K562 (cell line): ENCODE measurements at regions not wholly inside any gene's neighbourhood (a gene's known extent, or its start where the extent isn't known, plus 50 kb on each side); places are given as distances from the start of the nearest gene placed in this dataset.

Experiments used
- ATAC-seq: fragments of 200-7000 bp; cut with Tn5 transposase; 3 replicates; pipeline ENCODE4 v1.9.1; 2020; ENCODE audit warnings: moderate library complexity
- BruUV-seq: library from RNA; stranded (reverse); fragments of 400-500 nt; replicated peaks from 2 replicates; lab custom pipeline; 2021; lab: Mats Ljungman, UMichigan
- CTCF ChIA-PET: fragments of 300-600 bp; formaldehyde crosslinking; extraction: SDS; loops from one replicate; lab custom pipeline; 2021; ENCODE audit warnings: low intra/inter-chr PET ratio; lab: Yijun Ruan, JAX
- POLR2A ChIA-PET: fragments of 300-600, 350-650 bp; sonication (Branson Sonifier 250); formaldehyde crosslinking; extraction: SDS; loops from one replicate; lab custom pipeline; 2021; ENCODE audit warnings: antibody characterized with exemption, inconsistent platforms; lab: Yijun Ruan, JAX
- DNase-seq, 4 experiments: peaks; one replicate each; pipeline versions ENCODE4 v3.0.0 to v3.0.0-alpha.2; 2011 to 2018; ENCODE audit warnings: low spot score in 3 of 4, mixed read lengths in 3 of 4; ENCODE audit errors: extremely low read depth in 1 of 4
- FAIRE-seq: peaks from 2 replicates; lab custom pipeline; 2011; peaks lifted over from hg19 to GRCh38; lab: Jason Lieb, UNC
- H2AFZ ChIP-seq: 2 replicates; pipeline ENCODE4 v1.6.0; 2011; ENCODE audit warnings: low read depth, low read length, control low read depth, inconsistent platforms
- H3K27ac ChIP-seq: fragments of 200-600 bp; 3 replicates; pipeline ENCODE4 v1.8.0; 2011; ENCODE audit warnings: low read depth, mild to moderate bottlenecking, control low read depth, inconsistent platforms, low read length, moderate library complexity, mixed read lengths; ENCODE audit errors: extremely low read depth
- H3K27me3 ChIP-seq, 2 experiments: fragments of 300-600 bp in 1 of 2; 2 replicates in 1 of 2; 3 replicates in 1 of 2; pipeline versions ENCODE4 v1.6.0 to v1.8.0; 2011; ENCODE audit warnings: inconsistent platforms in 2 of 2, low read length in 2 of 2, mild to moderate bottlenecking in 1 of 2, mixed read lengths in 1 of 2, moderate library complexity in 1 of 2; ENCODE audit not compliant: control insufficient read depth in 2 of 2, insufficient read depth in 2 of 2
- H3K36me3 ChIP-seq: fragments of 300-600 bp; 3 replicates; pipeline ENCODE4 v1.8.0; 2011; ENCODE audit warnings: mild to moderate bottlenecking, low read length, inconsistent platforms; ENCODE audit not compliant: control insufficient read depth, insufficient read depth
- H3K4me1 ChIP-seq, 2 experiments: fragments of 200-600 bp in 1 of 2; replicated peaks in 1 of 2; 2 replicates in 1 of 2; 3 replicates in 1 of 2; pipeline versions ENCODE4 v1.5.1 to v1.8.0; 2011; ENCODE audit warnings: inconsistent platforms in 2 of 2, low read length in 2 of 2, mild to moderate bottlenecking in 1 of 2, mixed read lengths in 1 of 2, moderate library complexity in 1 of 2; ENCODE audit not compliant: control insufficient read depth in 2 of 2, insufficient read depth in 2 of 2
- H3K4me2 ChIP-seq: 2 replicates; pipeline ENCODE4 v1.6.1; 2011; ENCODE audit warnings: low read length, control low read depth, inconsistent platforms, mixed read lengths; ENCODE audit not compliant: insufficient read depth
- H3K4me3 ChIP-seq: fragments of 200-600 bp; sonication (generic), shearing (Covaris generic); 2 replicates; pipeline ENCODE4 v1.5.1; 2016; ENCODE audit warnings: control low read depth, inconsistent platforms
- H3K79me2 ChIP-seq: fragments of 200-600 bp; 3 replicates; pipeline ENCODE4 v1.8.0; 2011; ENCODE audit warnings: low read length, inconsistent platforms; ENCODE audit not compliant: control insufficient read depth, insufficient read depth
- H3K9ac ChIP-seq, 2 experiments: 2 replicates each; pipeline versions ENCODE4 v1.6.0 to v1.6.1; 2011; ENCODE audit warnings: low read depth in 2 of 2, low read length in 2 of 2, control low read depth in 1 of 2, inconsistent platforms in 1 of 2, mild to moderate bottlenecking in 1 of 2, mixed read lengths in 1 of 2; ENCODE audit not compliant: insufficient read depth in 1 of 2
- H3K9me1 ChIP-seq: one replicate; pipeline ENCODE4 v1.6.0; 2011; ENCODE audit warnings: inconsistent platforms, mild to moderate bottlenecking, low read length, moderate library complexity; ENCODE audit not compliant: control insufficient read depth, insufficient read depth
- H3K9me3 ChIP-seq: replicated peaks from 2 replicates; pipeline ENCODE4 v1.5.1; 2011; ENCODE audit warnings: low read depth, low read length, inconsistent platforms; ENCODE audit not compliant: control insufficient read depth, insufficient read depth
- H4K20me1 ChIP-seq: replicated peaks from 2 replicates; pipeline ENCODE4 v1.6.1; 2011; ENCODE audit warnings: low read length, inconsistent platforms, mixed read lengths; ENCODE audit not compliant: control insufficient read depth, insufficient read depth
- BCOR ChIP-seq: fragments of 450-650 bp; IDR thresholded peaks from 2 replicates; pipeline ENCODE4 v1.6.1; 2016
- CBFA2T3 ChIP-seq: fragments of 450-650 bp; IDR thresholded peaks from 2 replicates; pipeline ENCODE4 v1.6.1; 2017
- CCNT2 ChIP-seq: IDR thresholded peaks from 2 replicates; pipeline ENCODE4 v1.6.1; 2011; ENCODE audit warnings: borderline replicate concordance, low read depth, mild to moderate bottlenecking, moderate library complexity, mixed read lengths, low read length; ENCODE audit not compliant: insufficient read length; ENCODE audit errors: extremely low read depth
- ZNF121 ChIP-seq: sonication (generic); formaldehyde crosslinking; conservative IDR thresholded peaks from 2 replicates; pipeline ENCODE4 v1.8.0; 2022; ENCODE audit warnings: missing genetic modification reagents
- WGBS: fragments of 100-300 bp; shearing (Covaris generic); methylation state at CpG from one replicate; pipeline ENCODE4 v1.1.6; 2016; ENCODE audit warnings: low coverage, mixed read lengths; ENCODE audit not compliant: insufficient coverage; ENCODE audit errors: missing lambda C conversion rate; 5-methylcytosine and 5-hydroxymethylcytosine counted together
- in situ Hi-C: fragments of 300-500 bp; cut with MboI; formaldehyde crosslinking; loops from 4 replicates; pipeline ENCODE4 v1.15.0; 2018; ENCODE audit warnings: inconsistent platforms, mixed read lengths
- intact Hi-C: fragments of 100-400 bp; cut with micrococcal nuclease; formaldehyde crosslinking; loops from 2 replicates; pipeline ENCODE4 v1.14.2; 2022
- TF ChIP-seq, protein P1 (sequence below): fragments of 250-450 bp; sonication (Bioruptor Pico); IDR thresholded peaks from 2 replicates; pipeline ENCODE4 v1.8.0; 2021; ENCODE audit warnings: borderline replicate concordance, mild to moderate bottlenecking, moderate library complexity; ENCODE audit not compliant: poor library complexity, severe bottlenecking

DNA sequence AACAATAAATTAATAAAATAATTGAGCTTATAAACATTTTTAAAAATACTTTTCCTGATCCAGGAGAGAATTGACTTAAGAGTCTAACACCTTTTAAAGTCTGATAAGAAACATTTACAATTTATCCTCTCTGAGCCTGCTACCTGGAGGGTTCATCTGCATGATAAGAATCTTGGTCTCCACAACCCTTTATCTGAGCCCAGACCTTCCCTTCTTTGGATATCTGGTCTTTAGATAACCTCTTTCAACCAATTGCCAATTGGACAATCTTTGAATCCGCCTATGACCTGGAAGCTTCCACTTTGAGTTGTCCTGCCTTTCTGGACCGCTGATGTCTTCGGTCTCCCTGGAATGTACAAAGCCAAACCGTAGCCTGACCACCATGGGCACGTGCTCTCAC, 1393.3 kb upstream of the TMEM132C start:
- Histone ChIP-seq H3K4me3 (no peak overlapping the region), H2AFZ (peak overlapping the region; percentile 93), H3K4me2 (no peak overlapping the region), H3K9me3 (peaks cover 3% of the 10 kb centered on the region), H3K36me3 (no peaks in the 10 kb centered on the region), H3K9ac (no peak overlapping the region), H3K27me3 (no peaks in the 10 kb centered on the region), H3K27ac (no peak overlapping the region), H3K79me2 (no peaks in the 10 kb centered on the region), H3K4me1 (peaks cover 12 to 21% of the 10 kb centered on the region in 2 experiments; a peak in 4 of 5 replicates), H3K9me1 (peaks cover 5% of the 10 kb centered on the region), H4K20me1 (no peaks in the 10 kb centered on the region)
- no peak for DNase-seq
- WGBS = 65% methylated on average over 5 of the region's 5 CpGs
- intact Hi-C loops (loop anchor here (1.0 kb wide), 2 partner anchors 89 to 804 kb away; no protein-coding TSS in a partner anchor), in situ Hi-C loops (no loop called here)
- ChIA-PET CTCF (no interaction called here), POLR2A (no interaction called here)
- no TSS peak for BruUV-seq
- no peak for ATAC-seq
- no peak for FAIRE-seq
- TF ChIP-seq ZNF121 (CRISPR knock-in tag) (no peak), CBFA2T3 (0 out of 2 replicates have a peak, but pooled peaks have one; percentile 26), CCNT2 (no peak), BCOR (no peak)
- TF ChIP-seq, protein P1, sequence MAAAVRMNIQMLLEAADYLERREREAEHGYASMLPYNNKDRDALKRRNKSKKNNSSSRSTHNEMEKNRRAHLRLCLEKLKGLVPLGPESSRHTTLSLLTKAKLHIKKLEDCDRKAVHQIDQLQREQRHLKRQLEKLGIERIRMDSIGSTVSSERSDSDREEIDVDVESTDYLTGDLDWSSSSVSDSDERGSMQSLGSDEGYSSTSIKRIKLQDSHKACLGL (CRISPR knock-in tag) = no peak
